ENCODE measurements at regions not wholly inside any gene's neighbourhood (a gene's known extent, or its start where the extent isn't known, plus 50 kb on each side); places are given as distances from the start of the nearest gene placed in this dataset.

DNA sequence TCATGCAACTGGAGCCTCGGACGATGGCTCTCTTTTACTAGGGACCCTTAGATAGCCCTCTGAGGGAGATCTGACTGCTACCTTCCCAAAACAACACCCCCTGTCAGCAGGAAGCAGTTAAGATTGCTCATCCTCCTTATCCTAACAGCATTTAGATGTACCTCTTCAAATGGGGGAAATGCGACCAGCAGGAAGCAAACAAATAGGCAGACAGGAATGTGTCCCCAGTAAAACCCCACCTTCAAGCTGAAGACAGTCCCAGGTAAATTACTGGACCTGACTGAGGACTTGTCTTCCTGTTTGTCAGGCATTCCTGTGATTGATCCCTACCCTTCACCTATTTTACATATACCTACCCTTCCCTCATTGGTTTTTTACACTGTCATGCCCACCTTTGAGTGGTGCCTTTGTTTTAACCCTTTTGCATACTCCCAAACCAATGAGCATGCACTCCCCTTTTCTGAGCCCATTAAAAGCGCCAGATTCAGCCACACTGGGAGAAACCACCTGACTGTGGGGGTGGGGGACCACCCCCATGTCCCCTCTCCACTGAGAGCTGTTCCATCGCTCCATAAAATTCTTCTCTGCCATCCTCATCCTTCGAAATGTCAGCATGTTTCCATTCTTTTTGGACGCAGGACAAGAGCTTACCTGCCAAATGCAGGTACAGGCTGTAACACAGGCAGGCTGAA, 954.0 kb upstream of the CDH6 start:
- H3F3A ChIP-seq (ENCODE audit: control insufficient read depth, insufficient read depth): no peaks in the 10 kb centered on the region
- H3K27ac ChIP-seq (ENCODE audit: low read depth, low read length): no peak overlapping the region
- H4K20me1 ChIP-seq (ENCODE audit: control insufficient read depth, insufficient read depth, low read depth, low read length): no peaks in the 10 kb centered on the region
- H3K4me1 ChIP-seq (ENCODE audit: control insufficient read depth, low read length): no peaks in the 10 kb centered on the region
- no peak overlapping the region for H3K4me2 ChIP-seq (ENCODE audit: low read length)
- no peaks in the 10 kb centered on the region for H3K9me3 ChIP-seq (ENCODE audit: control insufficient read depth, insufficient read depth, low read length)
- H3K36me3 ChIP-seq (ENCODE audit: control insufficient read depth, low read length): no peaks in the 10 kb centered on the region
- H3K4me3 ChIP-seq (ENCODE audit: low read length): no peak overlapping the region
- H3K79me2 ChIP-seq (ENCODE audit: control insufficient read depth, low read length): no peaks in the 10 kb centered on the region
- H3K27me3 ChIP-seq (ENCODE audit: control insufficient read depth, low read length): no peaks in the 10 kb centered on the region
- no peak for TF ChIP-seq EZH2phosphoT487 (IDR thresholded peaks at IDR 0.05; ENCODE audit: borderline replicate concordance, low read length)
- TF ChIP-seq, protein P1, sequence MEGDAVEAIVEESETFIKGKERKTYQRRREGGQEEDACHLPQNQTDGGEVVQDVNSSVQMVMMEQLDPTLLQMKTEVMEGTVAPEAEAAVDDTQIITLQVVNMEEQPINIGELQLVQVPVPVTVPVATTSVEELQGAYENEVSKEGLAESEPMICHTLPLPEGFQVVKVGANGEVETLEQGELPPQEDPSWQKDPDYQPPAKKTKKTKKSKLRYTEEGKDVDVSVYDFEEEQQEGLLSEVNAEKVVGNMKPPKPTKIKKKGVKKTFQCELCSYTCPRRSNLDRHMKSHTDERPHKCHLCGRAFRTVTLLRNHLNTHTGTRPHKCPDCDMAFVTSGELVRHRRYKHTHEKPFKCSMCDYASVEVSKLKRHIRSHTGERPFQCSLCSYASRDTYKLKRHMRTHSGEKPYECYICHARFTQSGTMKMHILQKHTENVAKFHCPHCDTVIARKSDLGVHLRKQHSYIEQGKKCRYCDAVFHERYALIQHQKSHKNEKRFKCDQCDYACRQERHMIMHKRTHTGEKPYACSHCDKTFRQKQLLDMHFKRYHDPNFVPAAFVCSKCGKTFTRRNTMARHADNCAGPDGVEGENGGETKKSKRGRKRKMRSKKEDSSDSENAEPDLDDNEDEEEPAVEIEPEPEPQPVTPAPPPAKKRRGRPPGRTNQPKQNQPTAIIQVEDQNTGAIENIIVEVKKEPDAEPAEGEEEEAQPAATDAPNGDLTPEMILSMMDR (IDR thresholded peaks at IDR 0.05; ENCODE audit: low read depth, low read length, poor library complexity, severe bottlenecking): no peak
- no peaks in the 10 kb centered on the region for H3K9me2 ChIP-seq (replicated peaks; ENCODE audit: control insufficient read depth, low read length)

DNA sequence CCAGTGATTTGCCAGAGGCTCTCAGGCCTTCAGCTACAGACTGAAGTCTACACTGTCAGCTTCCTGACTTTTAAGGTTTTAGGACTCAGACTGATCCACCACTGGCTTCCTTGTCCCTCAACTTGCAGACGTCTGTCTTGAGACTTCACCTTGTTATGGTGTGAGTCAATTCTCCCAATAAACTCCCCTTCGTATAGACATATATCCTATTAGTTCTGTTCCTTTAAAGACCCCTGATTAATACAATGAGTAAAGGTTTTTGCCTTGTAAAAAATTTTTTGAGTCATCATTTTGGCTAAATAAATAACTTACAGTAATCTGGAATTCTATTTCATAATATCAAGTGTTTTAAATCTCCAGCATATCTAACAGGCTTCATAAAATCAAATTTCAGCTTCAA, 956.3 kb upstream of the CDH6 start:
- TF ChIP-seq EZH2phosphoT487 (IDR thresholded peaks at IDR 0.05; ENCODE audit: borderline replicate concordance, low read length): no peak
- TF ChIP-seq, protein P1 (IDR thresholded peaks at IDR 0.05; ENCODE audit: low read depth, low read length, poor library complexity, severe bottlenecking): no peak
- no peaks in the 10 kb centered on the region for H3K27me3 ChIP-seq (ENCODE audit: control insufficient read depth, low read length)
- no peak overlapping the region for H3K27ac ChIP-seq (ENCODE audit: low read depth, low read length)
- no peaks in the 10 kb centered on the region for H3K9me2 ChIP-seq (replicated peaks; ENCODE audit: control insufficient read depth, low read length)
- H4K20me1 ChIP-seq (ENCODE audit: control insufficient read depth, insufficient read depth, low read depth, low read length): no peaks in the 10 kb centered on the region
- H3K4me3 ChIP-seq (ENCODE audit: low read length): no peak overlapping the region
- no peaks in the 10 kb centered on the region for H3K36me3 ChIP-seq (ENCODE audit: control insufficient read depth, low read length)
- no peaks in the 10 kb centered on the region for H3F3A ChIP-seq (ENCODE audit: control insufficient read depth, insufficient read depth)
- no peaks in the 10 kb centered on the region for H3K4me1 ChIP-seq (ENCODE audit: control insufficient read depth, low read length)
- H3K4me2 ChIP-seq (ENCODE audit: low read length): no peak overlapping the region
- H3K79me2 ChIP-seq (ENCODE audit: control insufficient read depth, low read length): no peaks in the 10 kb centered on the region
- H3K9me3 ChIP-seq (ENCODE audit: control insufficient read depth, insufficient read depth, low read length): no peaks in the 10 kb centered on the region

DNA sequence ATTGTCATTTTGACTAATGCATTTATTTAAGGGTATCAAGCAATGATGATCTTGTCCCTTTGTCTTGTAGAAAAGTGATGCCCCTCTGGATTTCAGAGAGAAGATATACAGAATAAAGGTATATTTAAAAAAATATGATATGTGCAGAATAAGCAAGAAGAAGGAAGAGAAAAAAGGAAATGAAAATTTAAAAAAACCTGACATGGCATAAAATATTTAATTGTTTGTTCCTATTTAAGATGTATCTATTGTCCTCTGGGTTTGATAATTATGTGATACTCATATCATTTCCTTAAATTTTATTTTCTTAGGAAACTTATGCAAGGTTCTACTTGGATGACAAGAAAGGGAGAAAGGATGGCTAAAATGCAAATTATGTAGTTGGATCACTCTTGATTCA, 983.7 kb upstream of the CDH6 start:
- H3K27ac ChIP-seq (ENCODE audit: low read depth, low read length): no peak overlapping the region
- H3K27me3 ChIP-seq (ENCODE audit: control insufficient read depth, low read length): no peaks in the 10 kb centered on the region
- H3K79me2 ChIP-seq (ENCODE audit: control insufficient read depth, low read length): no peaks in the 10 kb centered on the region
- H3K9me2 ChIP-seq (replicated peaks; ENCODE audit: control insufficient read depth, low read length): no peaks in the 10 kb centered on the region
- no peaks in the 10 kb centered on the region for H3K36me3 ChIP-seq (ENCODE audit: control insufficient read depth, low read length)
- H3F3A ChIP-seq (ENCODE audit: control insufficient read depth, insufficient read depth): no peaks in the 10 kb centered on the region
- no peaks in the 10 kb centered on the region for H4K20me1 ChIP-seq (ENCODE audit: control insufficient read depth, insufficient read depth, low read depth, low read length)
- TF ChIP-seq EZH2phosphoT487 (IDR thresholded peaks at IDR 0.05; ENCODE audit: borderline replicate concordance, low read length): no peak
- TF ChIP-seq, protein P1 (IDR thresholded peaks at IDR 0.05; ENCODE audit: low read depth, low read length, poor library complexity, severe bottlenecking): no peak
- H3K4me1 ChIP-seq (ENCODE audit: control insufficient read depth, low read length): no peaks in the 10 kb centered on the region
- H3K4me2 ChIP-seq (ENCODE audit: low read length): no peak overlapping the region
- H3K9me3 ChIP-seq (ENCODE audit: control insufficient read depth, insufficient read depth, low read length): no peaks in the 10 kb centered on the region; the same call in 1 of the 2 replicates
- H3K4me3 ChIP-seq (ENCODE audit: low read length): no peak overlapping the region
